ENCODE measurements at regions not wholly inside any gene's neighbourhood (a gene's known extent, or its start where the extent isn't known, plus 50 kb on each side); places are given as distances from the start of the nearest gene placed in this dataset.

DNA sequence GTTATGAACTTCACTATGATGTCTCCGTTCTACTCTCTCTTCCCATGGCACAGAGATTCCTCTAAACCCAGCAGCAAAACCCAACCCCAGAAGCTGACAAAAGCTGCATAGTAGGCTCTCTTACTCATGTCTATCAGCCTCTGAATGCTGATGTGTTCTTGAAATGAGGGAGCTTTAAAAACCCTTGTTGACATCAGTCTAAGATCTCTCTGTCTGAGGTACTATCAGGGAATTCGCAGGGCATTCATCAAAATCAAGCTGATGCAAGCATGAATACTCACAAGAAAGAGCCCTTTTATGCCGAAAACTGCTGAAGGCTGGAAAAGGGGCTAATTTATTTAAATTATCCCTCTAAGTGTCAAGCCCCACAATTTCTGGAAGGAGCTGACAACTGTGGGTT is 710.6 kb upstream of the FANCL start:
- Histone ChIP-seq H3K27me3 (ENCODE audit: control insufficient read depth in 1 of 2, insufficient read depth in 2 of 2, low read length in 2 of 2) (no peaks in the 10 kb centered on the region), H3K36me3 (ENCODE audit: insufficient read depth, low read length) (no peaks in the 10 kb centered on the region), H3K27ac (ENCODE audit: low read depth, low read length) (no peak overlapping the region), H3K4me1 (ENCODE audit: insufficient read depth, low read length) (no peaks in the 10 kb centered on the region), H3K4me3 (ENCODE audit: low read depth in 1 of 2, low read length in 2 of 2) (no peak overlapping the region), H3K9ac (ENCODE audit: low read length) (no peak overlapping the region), H3K9me3 (ENCODE audit: low read length) (no peaks in the 10 kb centered on the region)

DNA sequence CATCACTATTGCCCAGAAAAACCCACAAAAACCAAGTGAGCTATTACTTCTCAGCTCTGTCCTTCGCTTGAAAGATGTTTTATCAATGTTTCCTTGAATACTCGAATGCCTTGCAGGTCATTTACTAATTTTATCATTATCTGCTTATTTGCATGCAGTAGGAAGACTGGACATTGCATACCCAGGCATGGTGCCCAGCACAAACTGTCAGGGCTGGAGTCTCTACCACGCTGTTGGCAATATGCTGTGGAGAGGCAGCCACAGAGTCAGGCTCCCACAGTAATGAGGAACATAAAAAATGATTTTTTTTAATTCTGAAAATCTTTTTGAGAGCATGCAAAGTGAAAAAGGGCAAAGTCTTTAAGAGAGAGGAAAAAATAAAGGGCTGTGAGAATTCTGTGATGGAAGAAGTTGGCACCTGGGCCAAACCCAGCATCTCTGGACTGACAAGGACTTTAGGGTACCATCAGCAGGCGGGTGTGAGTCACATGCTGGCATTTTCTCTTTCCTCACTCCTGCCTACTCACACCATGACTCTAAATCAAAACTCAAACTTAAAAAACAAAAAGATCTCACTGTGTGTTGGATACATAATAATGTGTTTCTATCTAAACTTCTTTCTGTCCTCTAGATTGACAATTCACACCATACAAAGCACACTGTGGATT is 709.8 kb upstream of the FANCL start:
- H3K27me3 ChIP-seq (ENCODE audit: control insufficient read depth in 1 of 2, insufficient read depth in 2 of 2, low read length in 2 of 2), result no peaks in the 10 kb centered on the region
- no peak overlapping the region for H3K27ac ChIP-seq (ENCODE audit: low read depth, low read length)
- no peaks in the 10 kb centered on the region for H3K4me1 ChIP-seq (ENCODE audit: insufficient read depth, low read length)
- H3K9ac ChIP-seq (ENCODE audit: low read length), result no peak overlapping the region
- no peak overlapping the region for H3K4me3 ChIP-seq (ENCODE audit: low read depth in 1 of 2, low read length in 2 of 2)
- no peaks in the 10 kb centered on the region for H3K36me3 ChIP-seq (ENCODE audit: insufficient read depth, low read length)
- H3K9me3 ChIP-seq (ENCODE audit: low read length), result no peaks in the 10 kb centered on the region

DNA sequence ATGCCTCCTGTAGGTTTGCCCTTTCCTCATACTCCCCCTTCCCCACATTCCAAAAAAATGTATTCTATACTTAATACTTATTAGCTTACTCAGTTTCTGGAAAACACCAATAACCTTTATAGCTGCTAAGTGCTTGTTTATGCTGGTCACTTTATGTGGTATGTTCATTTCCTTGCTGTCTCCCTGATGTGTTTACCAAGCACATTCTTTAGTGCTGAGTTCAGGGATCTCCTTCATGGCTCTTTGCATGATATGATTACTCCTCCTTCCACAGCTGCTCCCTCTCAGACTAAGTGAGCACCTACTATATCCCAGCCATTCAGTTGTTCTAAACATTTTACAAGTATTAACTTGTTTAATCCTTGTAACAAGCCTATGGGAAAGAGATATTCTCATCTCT is 698.3 kb upstream of the FANCL start:
- H3K27me3 ChIP-seq (ENCODE audit: control insufficient read depth in 1 of 2, insufficient read depth in 2 of 2, low read length in 2 of 2), result no peaks in the 10 kb centered on the region
- no peaks in the 10 kb centered on the region for H3K4me1 ChIP-seq (ENCODE audit: insufficient read depth, low read length)
- H3K27ac ChIP-seq (ENCODE audit: low read depth, low read length), result no peak overlapping the region
- no peak overlapping the region for H3K9ac ChIP-seq (ENCODE audit: low read length)
- H3K4me3 ChIP-seq (ENCODE audit: low read depth in 1 of 2, low read length in 2 of 2), result no peak overlapping the region
- H3K9me3 ChIP-seq (ENCODE audit: low read length), result no peaks in the 10 kb centered on the region
- H3K36me3 ChIP-seq (ENCODE audit: insufficient read depth, low read length), result no peaks in the 10 kb centered on the region

DNA sequence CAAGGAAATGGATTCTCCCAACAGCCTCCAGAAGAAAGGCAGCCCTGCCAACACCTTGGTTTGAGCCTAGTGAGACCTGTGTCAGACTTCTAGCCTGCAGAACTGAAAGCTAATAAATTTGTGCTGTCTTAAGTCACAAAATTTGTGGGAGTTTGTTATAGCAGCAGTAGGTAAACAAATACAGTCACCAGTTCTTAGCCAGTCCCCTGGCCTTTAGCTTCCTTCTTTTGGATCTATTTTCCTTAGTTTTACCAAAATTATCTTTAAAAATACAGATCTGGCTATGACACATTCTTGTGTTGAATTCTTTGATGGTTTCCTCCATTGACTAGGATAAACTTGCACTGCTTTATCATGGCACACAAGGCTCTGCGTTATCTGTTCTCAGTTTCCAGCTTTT is 697.9 kb upstream of the FANCL start:
- H3K9ac ChIP-seq (ENCODE audit: low read length), result no peak overlapping the region
- H3K36me3 ChIP-seq (ENCODE audit: insufficient read depth, low read length), result no peaks in the 10 kb centered on the region
- no peak overlapping the region for H3K4me3 ChIP-seq (ENCODE audit: low read depth in 1 of 2, low read length in 2 of 2)
- no peaks in the 10 kb centered on the region for H3K9me3 ChIP-seq (ENCODE audit: low read length)
- no peaks in the 10 kb centered on the region for H3K4me1 ChIP-seq (ENCODE audit: insufficient read depth, low read length)
- no peak overlapping the region for H3K27ac ChIP-seq (ENCODE audit: low read depth, low read length)
- no peaks in the 10 kb centered on the region for H3K27me3 ChIP-seq (ENCODE audit: control insufficient read depth in 1 of 2, insufficient read depth in 2 of 2, low read length in 2 of 2)

DNA sequence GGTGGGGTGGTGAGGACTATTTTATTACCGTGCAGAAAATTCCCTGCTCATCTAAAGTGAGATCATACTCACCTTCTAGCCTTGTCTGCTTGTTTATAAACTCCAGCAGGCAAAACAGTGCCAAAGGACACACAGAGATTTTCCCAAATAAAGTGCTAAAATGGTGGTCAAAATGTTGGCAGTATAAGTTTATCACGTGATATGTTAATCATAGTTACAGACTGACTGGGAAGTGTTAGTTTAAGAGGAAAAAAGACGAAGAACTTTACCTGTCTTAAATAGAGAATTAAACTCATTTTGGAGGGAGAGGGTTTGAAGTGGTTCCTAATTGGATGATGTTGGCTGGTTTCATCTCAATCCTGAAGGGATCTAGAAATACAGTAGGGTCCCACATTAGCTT is 691.7 kb upstream of the FANCL start:
- Histone ChIP-seq H3K27ac (ENCODE audit: low read depth, low read length) (no peak overlapping the region), H3K9ac (ENCODE audit: low read length) (no peak overlapping the region), H3K4me3 (ENCODE audit: low read depth in 1 of 2, low read length in 2 of 2) (no peak overlapping the region), H3K4me1 (ENCODE audit: insufficient read depth, low read length) (no peaks in the 10 kb centered on the region), H3K9me3 (ENCODE audit: low read length) (no peaks in the 10 kb centered on the region), H3K27me3 (ENCODE audit: control insufficient read depth in 1 of 2, insufficient read depth in 2 of 2, low read length in 2 of 2) (no peaks in the 10 kb centered on the region), H3K36me3 (ENCODE audit: insufficient read depth, low read length) (no peaks in the 10 kb centered on the region)

DNA sequence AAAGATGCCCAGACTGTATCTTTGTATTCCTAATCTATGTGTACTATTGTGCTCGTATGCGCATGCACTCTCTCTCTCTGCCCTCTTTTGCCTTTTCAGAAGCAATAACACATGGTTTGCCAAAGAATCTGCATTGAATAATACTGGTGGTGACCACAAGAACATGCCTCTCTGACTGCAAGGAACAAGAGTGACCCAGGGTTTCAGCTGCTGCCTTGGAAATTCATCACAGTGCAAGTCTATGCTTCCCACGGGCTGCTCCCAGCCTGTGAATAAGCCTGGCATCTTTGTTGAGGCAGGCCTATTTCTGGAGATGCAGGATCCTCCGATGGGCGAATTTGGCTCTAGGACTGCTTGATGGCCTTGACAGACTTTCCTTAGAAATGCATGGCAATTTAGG is 689.4 kb upstream of the FANCL start:
- H3K9ac ChIP-seq (ENCODE audit: low read length), result no peak overlapping the region
- no peaks in the 10 kb centered on the region for H3K27me3 ChIP-seq (ENCODE audit: control insufficient read depth in 1 of 2, insufficient read depth in 2 of 2, low read length in 2 of 2)

DNA sequence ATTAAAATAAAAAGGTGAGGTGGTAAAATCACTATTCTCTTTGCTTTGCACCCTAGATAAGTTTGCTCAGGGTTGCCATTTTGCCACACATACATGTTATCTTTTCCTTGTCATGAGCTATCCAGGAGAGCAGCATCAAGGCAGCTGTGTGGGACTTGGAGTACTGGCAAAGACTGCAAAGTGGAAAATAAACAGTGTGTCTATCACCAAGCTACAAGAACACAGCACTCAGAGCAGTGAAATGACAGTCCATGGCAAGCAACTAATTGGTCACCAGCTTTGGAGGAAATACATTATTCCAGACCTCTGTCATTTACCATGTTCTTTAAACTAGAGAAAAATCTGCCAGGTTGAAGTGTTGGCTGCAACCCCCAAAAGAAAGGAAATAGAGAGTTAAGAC is 687.8 kb upstream of the FANCL start:
- Histone ChIP-seq H3K9me3 (ENCODE audit: low read length) (no peaks in the 10 kb centered on the region), H3K9ac (ENCODE audit: low read length) (no peak overlapping the region), H3K4me1 (ENCODE audit: insufficient read depth, low read length) (no peaks in the 10 kb centered on the region), H3K36me3 (ENCODE audit: insufficient read depth, low read length) (no peaks in the 10 kb centered on the region), H3K4me3 (ENCODE audit: low read depth in 1 of 2, low read length in 2 of 2) (no peak overlapping the region), H3K27ac (ENCODE audit: low read depth, low read length) (no peak overlapping the region), H3K27me3 (ENCODE audit: control insufficient read depth in 1 of 2, insufficient read depth in 2 of 2, low read length in 2 of 2) (no peaks in the 10 kb centered on the region)

More for the DNA sequence above, 689.4 kb upstream of the FANCL start:
- Histone ChIP-seq H3K4me1 (ENCODE audit: insufficient read depth, low read length) (no peaks in the 10 kb centered on the region), H3K36me3 (ENCODE audit: insufficient read depth, low read length) (no peaks in the 10 kb centered on the region), H3K27ac (ENCODE audit: low read depth, low read length) (no peak overlapping the region), H3K9me3 (ENCODE audit: low read length) (no peaks in the 10 kb centered on the region), H3K4me3 (ENCODE audit: low read depth in 1 of 2, low read length in 2 of 2) (no peak overlapping the region)

DNA sequence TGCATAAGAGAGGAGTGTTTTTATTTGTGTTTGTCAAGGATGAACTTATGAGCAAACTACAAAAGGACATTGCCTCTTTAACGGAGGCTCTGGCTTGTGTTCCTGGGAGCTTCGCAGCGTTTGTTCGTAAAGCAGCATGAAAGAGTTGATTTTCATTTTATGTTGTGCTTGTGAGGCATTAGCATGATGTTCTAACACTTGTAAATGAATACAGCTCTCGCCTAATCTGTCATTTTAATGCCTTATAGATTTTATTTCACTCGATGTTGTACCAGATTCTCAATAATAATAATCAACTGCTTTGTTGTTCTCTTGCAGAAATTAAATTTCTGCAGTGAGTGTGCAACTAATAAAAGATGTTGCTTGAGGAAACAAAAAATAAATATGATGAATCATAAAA is 687.3 kb upstream of the FANCL start:
- no peaks in the 10 kb centered on the region for H3K4me1 ChIP-seq (ENCODE audit: insufficient read depth, low read length)
- H3K9me3 ChIP-seq (ENCODE audit: low read length), result no peaks in the 10 kb centered on the region
- no peak overlapping the region for H3K4me3 ChIP-seq (ENCODE audit: low read depth in 1 of 2, low read length in 2 of 2)
- H3K27ac ChIP-seq (ENCODE audit: low read depth, low read length), result no peak overlapping the region
- H3K27me3 ChIP-seq (ENCODE audit: control insufficient read depth in 1 of 2, insufficient read depth in 2 of 2, low read length in 2 of 2), result no peaks in the 10 kb centered on the region
- no peaks in the 10 kb centered on the region for H3K36me3 ChIP-seq (ENCODE audit: insufficient read depth, low read length)
- H3K9ac ChIP-seq (ENCODE audit: low read length), result no peak overlapping the region

DNA sequence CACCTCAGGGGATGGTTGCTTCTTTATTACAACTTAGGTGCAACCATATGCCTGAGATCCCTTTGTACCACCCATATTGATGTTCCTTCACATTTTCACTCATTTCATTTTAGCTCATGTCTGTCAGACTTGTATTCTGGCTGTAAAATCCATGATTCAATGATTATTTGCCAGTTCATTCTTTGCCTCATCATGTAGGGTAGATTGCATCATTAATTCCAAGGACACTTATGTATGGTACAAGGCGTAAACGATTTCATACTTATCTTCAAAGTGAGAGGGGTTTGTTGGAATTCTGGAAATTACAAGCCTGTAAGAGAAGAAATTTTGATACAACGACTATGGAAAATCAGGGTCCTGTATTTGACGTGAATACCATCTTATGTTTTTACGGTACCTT is 685.0 kb upstream of the FANCL start:
- no peak overlapping the region for H3K4me3 ChIP-seq (ENCODE audit: low read depth in 1 of 2, low read length in 2 of 2)

DNA sequence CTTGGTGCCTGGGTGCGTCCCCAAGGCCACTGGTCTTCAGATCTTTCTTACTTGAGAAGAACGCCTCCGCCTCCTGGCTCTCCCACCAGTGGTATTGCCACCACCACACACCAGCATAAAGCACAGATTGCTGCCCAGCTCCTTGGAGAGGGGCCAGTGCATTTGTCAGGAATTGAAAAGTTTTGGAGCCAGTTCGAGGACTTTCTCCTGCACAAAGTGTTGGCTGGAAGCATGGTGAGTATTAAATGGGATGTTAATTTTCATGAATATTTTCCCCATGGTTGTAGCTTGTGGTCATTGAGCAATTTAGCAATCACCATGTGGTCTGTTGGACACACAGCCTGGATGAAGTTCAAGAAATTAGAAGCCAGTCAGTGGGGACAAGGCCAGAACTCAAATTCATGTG is 684.6 kb upstream of the FANCL start:
- H3K9me3 ChIP-seq (ENCODE audit: low read length), result no peaks in the 10 kb centered on the region
- no peak overlapping the region for H3K9ac ChIP-seq (ENCODE audit: low read length)
- no peaks in the 10 kb centered on the region for H3K27me3 ChIP-seq (ENCODE audit: control insufficient read depth in 1 of 2, insufficient read depth in 2 of 2, low read length in 2 of 2)
- H3K4me3 ChIP-seq (ENCODE audit: low read depth in 1 of 2, low read length in 2 of 2), result no peak overlapping the region
- H3K27ac ChIP-seq (ENCODE audit: low read depth, low read length), result no peak overlapping the region
- no peaks in the 10 kb centered on the region for H3K4me1 ChIP-seq (ENCODE audit: insufficient read depth, low read length)
- H3K36me3 ChIP-seq (ENCODE audit: insufficient read depth, low read length), result no peaks in the 10 kb centered on the region

More for the DNA sequence above, 685.0 kb upstream of the FANCL start:
- H3K9ac ChIP-seq (ENCODE audit: low read length), result no peak overlapping the region
- H3K36me3 ChIP-seq (ENCODE audit: insufficient read depth, low read length), result no peaks in the 10 kb centered on the region
- no peaks in the 10 kb centered on the region for H3K4me1 ChIP-seq (ENCODE audit: insufficient read depth, low read length)
- no peaks in the 10 kb centered on the region for H3K9me3 ChIP-seq (ENCODE audit: low read length)
- H3K27ac ChIP-seq (ENCODE audit: low read depth, low read length), result no peak overlapping the region
- H3K27me3 ChIP-seq (ENCODE audit: control insufficient read depth in 1 of 2, insufficient read depth in 2 of 2, low read length in 2 of 2), result no peaks in the 10 kb centered on the region

DNA sequence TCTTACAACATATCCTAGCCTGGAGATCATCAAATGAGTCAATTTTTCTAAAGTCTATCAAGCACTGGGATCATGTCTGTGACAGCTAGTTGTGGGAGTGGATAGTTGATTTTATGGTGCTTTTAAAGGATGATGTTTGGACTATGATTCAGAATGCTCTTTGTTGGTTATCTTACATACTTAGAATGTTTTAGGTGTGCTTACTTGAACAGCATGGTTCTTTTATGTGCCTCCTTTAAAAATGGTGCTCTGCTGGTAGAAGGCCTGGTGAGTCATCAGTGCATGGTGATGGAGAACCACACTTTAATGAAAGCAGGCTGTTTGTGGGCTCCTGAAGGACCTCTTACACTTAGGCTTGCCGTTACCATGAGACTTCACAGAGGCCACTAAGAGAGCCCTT is 682.7 kb upstream of the FANCL start:
- no peak overlapping the region for H3K27ac ChIP-seq (ENCODE audit: low read depth, low read length)

DNA sequence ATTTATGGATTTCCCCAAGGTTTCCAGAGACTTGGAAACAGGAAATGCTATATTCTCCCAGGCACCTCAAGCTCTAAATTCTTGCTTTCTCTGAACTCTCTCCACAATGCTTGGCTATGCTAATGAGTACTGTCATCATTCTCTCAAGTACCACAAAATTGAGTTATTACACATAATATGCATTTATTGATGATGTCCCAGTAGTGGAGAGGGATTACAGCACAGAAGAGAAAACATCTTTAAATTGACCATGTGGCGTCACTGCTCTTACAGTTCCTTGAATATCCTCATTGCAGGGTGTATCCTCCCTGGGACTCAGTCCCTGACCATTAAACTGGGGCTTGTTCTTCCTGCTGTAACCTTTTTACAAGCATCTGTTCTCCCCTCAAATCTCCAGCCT is 681.1 kb upstream of the FANCL start:
- H3K27ac ChIP-seq (ENCODE audit: low read depth, low read length), result no peak overlapping the region
- H3K9me3 ChIP-seq (ENCODE audit: low read length), result no peaks in the 10 kb centered on the region
- H3K4me1 ChIP-seq (ENCODE audit: insufficient read depth, low read length), result no peaks in the 10 kb centered on the region
- H3K9ac ChIP-seq (ENCODE audit: low read length), result no peak overlapping the region
- H3K4me3 ChIP-seq (ENCODE audit: low read depth in 1 of 2, low read length in 2 of 2), result no peak overlapping the region
- H3K27me3 ChIP-seq (ENCODE audit: control insufficient read depth in 1 of 2, insufficient read depth in 2 of 2, low read length in 2 of 2), result no peaks in the 10 kb centered on the region
- H3K36me3 ChIP-seq (ENCODE audit: insufficient read depth, low read length), result no peaks in the 10 kb centered on the region

More for the DNA sequence above, 682.7 kb upstream of the FANCL start:
- Histone ChIP-seq H3K4me3 (ENCODE audit: low read depth in 1 of 2, low read length in 2 of 2) (no peak overlapping the region), H3K9ac (ENCODE audit: low read length) (no peak overlapping the region), H3K4me1 (ENCODE audit: insufficient read depth, low read length) (no peaks in the 10 kb centered on the region), H3K9me3 (ENCODE audit: low read length) (no peaks in the 10 kb centered on the region), H3K36me3 (ENCODE audit: insufficient read depth, low read length) (no peaks in the 10 kb centered on the region), H3K27me3 (ENCODE audit: control insufficient read depth in 1 of 2, insufficient read depth in 2 of 2, low read length in 2 of 2) (no peaks in the 10 kb centered on the region)

Measured in muscle layer of colon (tissue), 2 donors.